WTC11 (cell line): ENCODE measurements at regions not wholly inside any gene's neighbourhood (a gene's known extent, or its start where the extent isn't known, plus 50 kb on each side); places are given as distances from the start of the nearest gene placed in this dataset.
A peak's percentile ranks its signal among the peaks of the same experiment; 100 is the strongest.

Experiments
- ATAC-seq: fragments of 200-7000 bp; cut with Tn5 transposase; 2 replicates; pipeline ENCODE4 v1.10.0; 2021; ENCODE audit warnings: mild to moderate bottlenecking, moderate library complexity
- CTCF ChIA-PET: fragments of 300-600 bp; sonication (Branson Sonifier 250); formaldehyde crosslinking; loops from one replicate; lab custom pipeline; 2021; ENCODE audit warnings: antibody characterized with exemption; lab: Charles Lee
- POLR2A ChIA-PET: fragments of 350-600 bp; sonication (Branson Sonifier 250); formaldehyde crosslinking; loops from one replicate; lab custom pipeline; 2021; ENCODE audit warnings: antibody characterized with exemption; lab: Charles Lee
- DNase-seq: peaks from one replicate; pipeline ENCODE4 v3.0.0; 2021; ENCODE audit warnings: low spot score
- H3K27ac Mint-ChIP-seq: 2 replicates; pipeline ENCODE4 v1.8.0; 2021; ENCODE audit warnings: mixed read lengths
- H3K27me3 Mint-ChIP-seq: 2 replicates; pipeline ENCODE4 v1.8.0; 2021; ENCODE audit warnings: low read depth, mild to moderate bottlenecking, moderate library complexity, mixed read lengths
- H3K36me3 Mint-ChIP-seq: 2 replicates; pipeline ENCODE4 v1.8.0; 2021; ENCODE audit warnings: mixed read lengths
- H3K4me1 Mint-ChIP-seq: 2 replicates; pipeline ENCODE4 v1.8.0; 2022; ENCODE audit warnings: mixed read lengths
- H3K4me3 Mint-ChIP-seq: 2 replicates; pipeline ENCODE4 v1.8.0; 2021; ENCODE audit warnings: mild to moderate bottlenecking, moderate library complexity, mixed read lengths
- H3K9me3 Mint-ChIP-seq: 2 replicates; pipeline ENCODE4 v1.8.0; 2021; ENCODE audit warnings: mixed read lengths
- ETV6 ChIP-seq: sonication (generic); formaldehyde crosslinking; IDR thresholded peaks from 2 replicates; pipeline ENCODE4 v1.8.1; 2022; ENCODE audit warnings: mild to moderate bottlenecking, missing genetic modification reagents
- FOXP4 ChIP-seq: sonication (generic); formaldehyde crosslinking; IDR thresholded peaks from 2 replicates; pipeline ENCODE4 v1.8.0; 2022; ENCODE audit warnings: mild to moderate bottlenecking, missing genetic modification reagents
- MYBL2 ChIP-seq: sonication (generic); formaldehyde crosslinking; IDR thresholded peaks from 2 replicates; pipeline ENCODE4 v1.8.1; 2023; ENCODE audit warnings: mild to moderate bottlenecking, moderate library complexity, missing genetic modification reagents
- NFATC4 ChIP-seq: fragments of 250-450 bp; sonication (Bioruptor Pico); IDR thresholded peaks from 2 replicates; pipeline ENCODE4 v1.9.0; 2021; ENCODE audit warnings: mild to moderate bottlenecking
- NR1H2 ChIP-seq: sonication (generic); formaldehyde crosslinking; IDR thresholded peaks from 2 replicates; pipeline ENCODE4 v1.9.0; 2021; ENCODE audit warnings: mild to moderate bottlenecking, moderate library complexity, missing genetic modification reagents
- TEAD4 ChIP-seq: sonication (generic); formaldehyde crosslinking; IDR thresholded peaks from 2 replicates; pipeline ENCODE4 v1.8.0; 2022; ENCODE audit warnings: mild to moderate bottlenecking, missing genetic modification reagents
- USF1 ChIP-seq: sonication (generic); formaldehyde crosslinking; IDR thresholded peaks from 2 replicates; pipeline ENCODE4 v1.8.0; 2022; ENCODE audit warnings: mild to moderate bottlenecking, missing genetic modification reagents
- ZNF232 ChIP-seq: sonication (generic); formaldehyde crosslinking; IDR thresholded peaks from 2 replicates; pipeline ENCODE4 v1.8.0; 2022; ENCODE audit warnings: mild to moderate bottlenecking, missing genetic modification reagents
- ZNF425 ChIP-seq: fragments of 250-450 bp; sonication (Bioruptor Pico); conservative IDR thresholded peaks from 2 replicates; pipeline ENCODE4 v1.9.0; 2021; ENCODE audit warnings: mild to moderate bottlenecking
- ZNF671 ChIP-seq: fragments of 250-450 bp; sonication (Bioruptor Pico); IDR thresholded peaks from 2 replicates; pipeline ENCODE4 v1.8.0; 2021; ENCODE audit warnings: mild to moderate bottlenecking
- TF ChIP-seq, protein P1 (sequence below): sonication (generic); formaldehyde crosslinking; IDR thresholded peaks from 2 replicates; pipeline ENCODE4 v1.8.1; 2023; ENCODE audit warnings: mild to moderate bottlenecking, missing genetic modification reagents, moderate library complexity
- TF ChIP-seq, protein P2 (sequence below): fragments of 250-450 bp; sonication (Bioruptor Pico); IDR thresholded peaks from 2 replicates; pipeline ENCODE4 v1.9.0; 2021; ENCODE audit warnings: mild to moderate bottlenecking, borderline replicate concordance
- TF ChIP-seq, protein P3 (sequence below): fragments of 200-600 bp; IDR thresholded peaks from 2 replicates; pipeline ENCODE4 v1.8.0; 2022; ENCODE audit warnings: antibody characterized with exemption

- TF ChIP-seq ZNF425 (no peak), ETV6 (CRISPR knock-in tag) (no peak), MYBL2 (CRISPR knock-in tag) (no peak), NFATC4 (CRISPR knock-in tag) (no peak)
- TF ChIP-seq, protein P1, sequence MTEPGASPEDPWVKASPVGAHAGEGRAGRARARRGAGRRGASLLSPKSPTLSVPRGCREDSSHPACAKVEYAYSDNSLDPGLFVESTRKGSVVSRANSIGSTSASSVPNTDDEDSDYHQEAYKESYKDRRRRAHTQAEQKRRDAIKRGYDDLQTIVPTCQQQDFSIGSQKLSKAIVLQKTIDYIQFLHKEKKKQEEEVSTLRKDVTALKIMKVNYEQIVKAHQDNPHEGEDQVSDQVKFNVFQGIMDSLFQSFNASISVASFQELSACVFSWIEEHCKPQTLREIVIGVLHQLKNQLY, result no peak
Observed at GRCh38 chr13:105984646-105985045, 550.8 kb downstream of the EFNB2 start (continued).

GRCh38 chr13:105984236-105984635, 551.2 kb downstream of the EFNB2 start:
- Mint-ChIP-seq H3K4me3 (no peak overlapping the region), H3K4me1 (peaks cover 11% of the 10 kb centered on the region; the same call in 1 of the 2 replicates), H3K27me3 (no peaks in the 10 kb centered on the region), H3K9me3 (no peaks in the 10 kb centered on the region), H3K27ac (no peak overlapping the region), H3K36me3 (no peaks in the 10 kb centered on the region)
- ChIA-PET POLR2A (no interaction called here), CTCF (no interaction called here)
- TF ChIP-seq, protein P2, sequence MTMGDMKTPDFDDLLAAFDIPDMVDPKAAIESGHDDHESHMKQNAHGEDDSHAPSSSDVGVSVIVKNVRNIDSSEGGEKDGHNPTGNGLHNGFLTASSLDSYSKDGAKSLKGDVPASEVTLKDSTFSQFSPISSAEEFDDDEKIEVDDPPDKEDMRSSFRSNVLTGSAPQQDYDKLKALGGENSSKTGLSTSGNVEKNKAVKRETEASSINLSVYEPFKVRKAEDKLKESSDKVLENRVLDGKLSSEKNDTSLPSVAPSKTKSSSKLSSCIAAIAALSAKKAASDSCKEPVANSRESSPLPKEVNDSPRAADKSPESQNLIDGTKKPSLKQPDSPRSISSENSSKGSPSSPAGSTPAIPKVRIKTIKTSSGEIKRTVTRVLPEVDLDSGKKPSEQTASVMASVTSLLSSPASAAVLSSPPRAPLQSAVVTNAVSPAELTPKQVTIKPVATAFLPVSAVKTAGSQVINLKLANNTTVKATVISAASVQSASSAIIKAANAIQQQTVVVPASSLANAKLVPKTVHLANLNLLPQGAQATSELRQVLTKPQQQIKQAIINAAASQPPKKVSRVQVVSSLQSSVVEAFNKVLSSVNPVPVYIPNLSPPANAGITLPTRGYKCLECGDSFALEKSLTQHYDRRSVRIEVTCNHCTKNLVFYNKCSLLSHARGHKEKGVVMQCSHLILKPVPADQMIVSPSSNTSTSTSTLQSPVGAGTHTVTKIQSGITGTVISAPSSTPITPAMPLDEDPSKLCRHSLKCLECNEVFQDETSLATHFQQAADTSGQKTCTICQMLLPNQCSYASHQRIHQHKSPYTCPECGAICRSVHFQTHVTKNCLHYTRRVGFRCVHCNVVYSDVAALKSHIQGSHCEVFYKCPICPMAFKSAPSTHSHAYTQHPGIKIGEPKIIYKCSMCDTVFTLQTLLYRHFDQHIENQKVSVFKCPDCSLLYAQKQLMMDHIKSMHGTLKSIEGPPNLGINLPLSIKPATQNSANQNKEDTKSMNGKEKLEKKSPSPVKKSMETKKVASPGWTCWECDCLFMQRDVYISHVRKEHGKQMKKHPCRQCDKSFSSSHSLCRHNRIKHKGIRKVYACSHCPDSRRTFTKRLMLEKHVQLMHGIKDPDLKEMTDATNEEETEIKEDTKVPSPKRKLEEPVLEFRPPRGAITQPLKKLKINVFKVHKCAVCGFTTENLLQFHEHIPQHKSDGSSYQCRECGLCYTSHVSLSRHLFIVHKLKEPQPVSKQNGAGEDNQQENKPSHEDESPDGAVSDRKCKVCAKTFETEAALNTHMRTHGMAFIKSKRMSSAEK, result no peak
- TF ChIP-seq FOXP4 (CRISPR knock-in tag) (no peak), TEAD4 (no peak), ZNF671 (no peak), ZNF232 (CRISPR knock-in tag) (no peak), NR1H2 (CRISPR knock-in tag) (no peak)
- DNase-seq, result no peak
- ATAC-seq, result no peak

DNA sequence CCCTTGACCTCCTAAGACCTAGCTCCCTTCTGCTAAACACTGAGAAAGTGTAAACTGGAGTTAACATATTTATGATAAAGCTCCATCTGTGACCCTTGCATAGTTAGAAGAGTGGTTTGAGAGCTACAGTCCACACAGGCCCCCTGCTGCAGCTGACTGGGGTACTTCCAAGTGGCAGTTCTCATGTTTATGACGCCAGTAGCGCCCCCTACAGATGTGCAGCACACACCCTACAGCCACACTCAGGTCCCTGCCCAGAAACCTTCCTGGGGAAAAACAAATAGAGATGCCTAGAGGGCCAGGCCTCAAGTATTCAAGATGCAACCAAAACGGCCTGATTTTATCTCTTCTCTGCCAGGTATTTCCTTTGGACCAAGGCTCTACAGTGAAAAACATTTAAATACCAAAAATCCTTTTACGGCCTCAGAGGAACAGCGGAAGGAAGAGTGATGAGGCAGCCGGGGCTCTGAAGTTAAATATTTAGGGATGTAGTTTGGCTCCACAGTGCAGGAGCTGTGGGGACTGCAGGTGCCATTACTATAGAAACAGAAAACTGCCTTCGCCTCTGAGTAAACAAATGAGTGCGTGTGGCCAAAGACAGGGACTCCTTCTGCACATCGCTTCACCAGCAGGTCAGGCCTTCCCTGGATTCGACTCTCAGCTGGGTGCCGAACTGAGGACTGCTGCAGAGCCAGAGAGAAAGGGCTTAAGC, 553.1 kb downstream of the EFNB2 start:
- DNase-seq, result peak; percentile 70
- ATAC-seq, result peak; percentile 95
- peaks cover 7% of the 10 kb centered on the region for H3K9me3 Mint-ChIP-seq
- POLR2A ChIA-PET, result no interaction called here
- TF ChIP-seq, protein P3, sequence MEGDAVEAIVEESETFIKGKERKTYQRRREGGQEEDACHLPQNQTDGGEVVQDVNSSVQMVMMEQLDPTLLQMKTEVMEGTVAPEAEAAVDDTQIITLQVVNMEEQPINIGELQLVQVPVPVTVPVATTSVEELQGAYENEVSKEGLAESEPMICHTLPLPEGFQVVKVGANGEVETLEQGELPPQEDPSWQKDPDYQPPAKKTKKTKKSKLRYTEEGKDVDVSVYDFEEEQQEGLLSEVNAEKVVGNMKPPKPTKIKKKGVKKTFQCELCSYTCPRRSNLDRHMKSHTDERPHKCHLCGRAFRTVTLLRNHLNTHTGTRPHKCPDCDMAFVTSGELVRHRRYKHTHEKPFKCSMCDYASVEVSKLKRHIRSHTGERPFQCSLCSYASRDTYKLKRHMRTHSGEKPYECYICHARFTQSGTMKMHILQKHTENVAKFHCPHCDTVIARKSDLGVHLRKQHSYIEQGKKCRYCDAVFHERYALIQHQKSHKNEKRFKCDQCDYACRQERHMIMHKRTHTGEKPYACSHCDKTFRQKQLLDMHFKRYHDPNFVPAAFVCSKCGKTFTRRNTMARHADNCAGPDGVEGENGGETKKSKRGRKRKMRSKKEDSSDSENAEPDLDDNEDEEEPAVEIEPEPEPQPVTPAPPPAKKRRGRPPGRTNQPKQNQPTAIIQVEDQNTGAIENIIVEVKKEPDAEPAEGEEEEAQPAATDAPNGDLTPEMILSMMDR, result peak; percentile 31; the same call in 1 of the 2 replicates
- no peak for TF ChIP-seq USF1 (CRISPR knock-in tag)
- TF ChIP-seq, all 79 proteins: peak for 1
- H3K27me3 Mint-ChIP-seq, result no peaks in the 10 kb centered on the region
- peaks cover 11% of the 10 kb centered on the region; the same call in 1 of the 2 replicates for H3K4me1 Mint-ChIP-seq
- no peak overlapping the region for H3K27ac Mint-ChIP-seq
- H3K36me3 Mint-ChIP-seq, result peaks cover 8% of the 10 kb centered on the region; the same call in 1 of the 2 replicates
- CTCF ChIA-PET, result interaction anchor here (0.6 to 1.8 kb wide), 15 partner anchors 10 to 735 kb away, joined by 3 to 4 read pairs (median 3); no protein-coding TSS in a partner anchor
- no peak overlapping the region for H3K4me3 Mint-ChIP-seq
